Activated T-cell treated with anti-CD3 and anti-CD28 coated beads, Interleukin-2, amount 50 U/mL, for 4 hours (primary cell): ENCODE measurements at regions not wholly inside any gene's neighbourhood (a gene's known extent, or its start where the extent isn't known, plus 50 kb on each side); places are given as distances from the start of the nearest gene placed in this dataset.
"Not testable (repeated sequence)": the region's sequence is repeated elsewhere in the genome, so short reads cannot be mapped to it uniquely, and the experiment has no call there.

ENCODE experiments used
- ATAC-seq, 2 donors: fragments of 200-7000 bp; cut with Tn5 transposase; one replicate each; pipeline ENCODE4 v1.10.0; 2021
- DNase-seq: peaks from one replicate; pipeline ENCODE4 v3.0.0-alpha.2; 2020
- H3K27me3 Mint-ChIP-seq: one replicate; pipeline ENCODE4 v1.8.0; 2021; ENCODE audit warnings: low read depth, mixed read lengths
- H3K36me3 Mint-ChIP-seq: one replicate; pipeline ENCODE4 v1.8.0; 2022; ENCODE audit warnings: mixed read lengths; ENCODE audit not compliant: insufficient read depth
- H3K4me1 Mint-ChIP-seq: one replicate; pipeline ENCODE4 v1.8.0; 2021; ENCODE audit warnings: low read depth, mixed read lengths
- H3K4me3 Mint-ChIP-seq: one replicate; pipeline ENCODE4 v1.8.0; 2021; ENCODE audit warnings: mild to moderate bottlenecking, moderate library complexity, mixed read lengths
- H3K9me3 Mint-ChIP-seq: one replicate; pipeline ENCODE4 v1.8.0; 2021; ENCODE audit warnings: mixed read lengths

GRCh38 chr22:27605390-27605789 is 196.2 kb downstream of the MN1 start:
- Mint-ChIP-seq H3K4me3 (no peak overlapping the region), H3K27me3 (peaks cover 2% of the 10 kb centered on the region), H3K4me1 (no peaks in the 10 kb centered on the region), H3K36me3 (no peaks in the 10 kb centered on the region), H3K9me3 (no peaks in the 10 kb centered on the region)
- no peak for DNase-seq
- no peak for ATAC-seq

DNA sequence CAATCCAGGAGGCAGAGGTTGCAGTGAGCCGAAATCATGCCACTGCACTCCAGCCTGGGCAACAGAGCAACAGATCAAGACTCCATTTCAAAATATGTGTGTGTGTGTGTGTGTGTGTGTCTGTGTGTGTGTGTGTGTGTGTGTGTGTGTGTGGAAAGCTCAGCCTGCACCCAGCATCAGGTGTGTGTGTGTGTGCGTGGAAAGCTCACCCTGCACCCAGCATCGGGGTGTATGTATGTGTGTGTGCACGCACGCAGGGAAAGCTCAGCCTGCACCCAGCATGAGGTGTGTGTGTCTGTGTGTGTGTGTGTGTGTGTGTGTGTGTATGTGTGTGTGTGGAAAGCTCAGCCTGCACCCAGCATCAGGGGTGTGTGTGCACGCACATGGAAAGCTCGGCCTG is 193.8 kb downstream of the MN1 start:
- not testable (repeated sequence) for H3K4me1 Mint-ChIP-seq, H3K27me3 Mint-ChIP-seq, DNase-seq, H3K9me3 Mint-ChIP-seq, H3K4me3 Mint-ChIP-seq, ATAC-seq, H3K36me3 Mint-ChIP-seq

GRCh38 chr22:27609451-27609888 is 192.1 kb downstream of the MN1 start:
- no peak overlapping the region for H3K4me3 Mint-ChIP-seq
- ATAC-seq, result no peak
- DNase-seq, result no peak
- H3K36me3 Mint-ChIP-seq, result no peaks in the 10 kb centered on the region
- H3K4me1 Mint-ChIP-seq, result no peaks in the 10 kb centered on the region
- H3K27me3 Mint-ChIP-seq, result peaks cover 15% of the 10 kb centered on the region
- H3K9me3 Mint-ChIP-seq, result no peaks in the 10 kb centered on the region

DNA sequence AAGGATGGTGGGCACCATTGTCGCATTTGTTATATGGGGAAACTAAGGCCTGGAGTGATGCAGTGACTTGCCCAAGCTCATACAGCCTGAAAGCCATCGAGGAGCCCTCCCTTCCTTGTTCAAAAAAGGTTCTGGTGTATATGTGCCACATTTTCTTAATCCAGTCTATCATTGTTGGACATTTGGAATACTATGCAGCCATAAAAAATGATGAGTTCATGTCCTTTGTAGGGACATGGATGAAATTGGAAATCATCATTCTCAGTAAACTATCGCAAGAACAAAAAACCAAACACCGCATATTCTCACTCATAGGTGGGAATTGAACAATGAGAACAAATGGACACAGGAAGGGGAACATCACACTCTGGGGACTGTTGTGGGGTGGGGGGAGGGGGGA is 191.4 kb downstream of the MN1 start:
- not testable (repeated sequence) for H3K9me3 Mint-ChIP-seq, H3K4me1 Mint-ChIP-seq, DNase-seq, ATAC-seq, H3K4me3 Mint-ChIP-seq, H3K36me3 Mint-ChIP-seq
- peaks cover 20% of the 10 kb centered on the region for H3K27me3 Mint-ChIP-seq

GRCh38 chr22:27610863-27611786 is 190.4 kb downstream of the MN1 start:
- Mint-ChIP-seq H3K4me3 (no peak overlapping the region), H3K27me3 (peaks cover 27% of the 10 kb centered on the region), H3K9me3 (no peaks in the 10 kb centered on the region), H3K4me1 (no peaks in the 10 kb centered on the region), H3K36me3 (no peaks in the 10 kb centered on the region)
- ATAC-seq (no peak), DNase-seq (no peak)

DNA sequence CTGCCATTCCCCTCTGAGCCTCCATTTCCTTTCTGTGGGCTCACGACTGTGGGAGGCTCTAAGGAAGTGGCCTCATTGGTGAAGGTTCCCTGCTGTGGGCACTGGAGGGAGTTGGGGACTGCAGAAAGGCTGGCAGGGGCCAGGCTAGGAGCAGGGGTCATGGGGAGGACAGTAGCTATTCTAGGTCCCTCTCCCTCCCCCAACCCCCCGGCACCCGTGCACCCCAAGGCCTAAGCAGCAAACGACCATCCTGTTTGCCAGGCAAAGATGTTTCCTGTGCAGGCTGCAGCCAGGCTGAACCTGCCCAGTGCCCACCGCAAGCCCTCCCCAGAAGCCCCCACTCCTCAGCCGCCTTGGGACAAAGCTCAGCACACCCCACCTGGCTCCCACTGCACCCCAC is 189.4 kb downstream of the MN1 start:
- Mint-ChIP-seq H3K36me3 (no peaks in the 10 kb centered on the region), H3K4me3 (no peak overlapping the region), H3K4me1 (no peaks in the 10 kb centered on the region), H3K9me3 (no peaks in the 10 kb centered on the region), H3K27me3 (peaks cover 28% of the 10 kb centered on the region)
- ATAC-seq (no peak), DNase-seq (no peak)

GRCh38 chr22:27613099-27614005 is 188.2 kb downstream of the MN1 start:
- Mint-ChIP-seq H3K27me3 (peaks cover 32% of the 10 kb centered on the region), H3K36me3 (no peaks in the 10 kb centered on the region), H3K9me3 (no peaks in the 10 kb centered on the region), H3K4me3 (no peak overlapping the region), H3K4me1 (no peaks in the 10 kb centered on the region)
- ATAC-seq (no peak), DNase-seq (no peak)

DNA sequence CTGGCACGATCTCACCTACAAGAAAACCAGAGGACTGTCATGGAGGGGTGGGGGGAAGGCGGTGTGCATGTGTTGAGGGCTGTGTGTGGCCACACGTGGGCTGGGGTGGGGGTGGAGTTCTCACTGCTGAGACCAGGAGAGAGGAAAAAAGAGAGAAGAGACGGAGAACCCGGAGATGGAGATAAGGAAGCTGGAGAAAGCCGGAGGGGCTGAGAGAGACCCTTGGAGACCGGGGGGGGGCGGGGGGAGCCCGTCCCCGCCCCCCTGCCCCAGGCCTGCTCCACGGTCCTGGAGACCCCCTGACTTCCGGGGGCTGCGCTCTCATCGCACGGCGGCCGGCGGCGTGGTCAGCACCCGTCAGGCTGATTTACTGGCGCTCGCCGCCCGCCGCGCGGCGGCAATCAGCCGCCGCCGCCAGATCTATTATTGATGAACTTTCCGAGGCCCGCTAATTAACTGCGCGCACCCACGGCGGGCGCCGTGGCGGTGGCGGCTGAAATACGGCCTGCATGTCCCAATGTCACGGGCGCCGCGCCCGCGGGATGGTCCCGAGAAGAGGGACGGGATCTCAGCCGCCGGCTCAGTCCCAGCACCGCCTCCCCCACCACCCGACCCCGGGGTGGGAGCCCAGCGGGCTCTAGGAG is 187.4 kb downstream of the MN1 start:
- Mint-ChIP-seq H3K9me3 (no peaks in the 10 kb centered on the region), H3K36me3 (no peaks in the 10 kb centered on the region)
- ATAC-seq, result no peak

GRCh38 chr22:27614650-27615007 is 186.9 kb downstream of the MN1 start:
- no peak for DNase-seq
- no peaks in the 10 kb centered on the region for H3K9me3 Mint-ChIP-seq
- no peak overlapping the region for H3K4me3 Mint-ChIP-seq
- no peak for ATAC-seq
- H3K27me3 Mint-ChIP-seq, result peaks cover 32% of the 10 kb centered on the region
- H3K36me3 Mint-ChIP-seq, result no peaks in the 10 kb centered on the region
- no peaks in the 10 kb centered on the region for H3K4me1 Mint-ChIP-seq

More for the DNA sequence above, 187.4 kb downstream of the MN1 start:
- Mint-ChIP-seq H3K4me3 (no peak overlapping the region), H3K27me3 (peaks cover 32% of the 10 kb centered on the region), H3K4me1 (no peaks in the 10 kb centered on the region)
- DNase-seq, result no peak

DNA sequence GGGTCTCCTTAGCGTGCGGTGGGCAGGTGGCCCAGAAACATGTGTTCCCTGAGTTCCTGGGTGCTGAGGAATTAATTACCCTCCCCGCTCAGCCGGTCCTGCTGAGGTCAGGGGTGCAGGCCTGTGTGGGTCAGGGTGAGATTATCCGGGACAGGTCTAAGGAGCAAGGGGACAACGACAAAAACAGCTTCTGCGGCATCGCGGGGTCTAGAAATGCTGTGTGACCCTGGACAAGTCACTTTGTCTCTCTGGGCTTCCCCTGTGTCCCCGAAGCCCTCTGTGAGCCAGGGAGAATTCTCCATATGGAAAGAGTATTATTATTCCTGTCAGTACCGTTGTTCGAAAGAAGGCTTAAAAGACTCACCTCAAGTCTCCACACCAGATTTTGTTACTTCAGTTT is 186.1 kb downstream of the MN1 start:
- Mint-ChIP-seq H3K9me3 (no peaks in the 10 kb centered on the region), H3K36me3 (no peaks in the 10 kb centered on the region), H3K4me1 (no peaks in the 10 kb centered on the region), H3K4me3 (no peak overlapping the region), H3K27me3 (peaks cover 32% of the 10 kb centered on the region)
- DNase-seq (no peak), ATAC-seq (no peak)

- no peaks in the 10 kb centered on the region for H3K36me3 Mint-ChIP-seq
- DNase-seq (no peak), ATAC-seq (no peak)
- H3K4me3 Mint-ChIP-seq, result no peak overlapping the region
- H3K4me1 Mint-ChIP-seq, result no peaks in the 10 kb centered on the region
- peaks cover 32% of the 10 kb centered on the region for H3K27me3 Mint-ChIP-seq
- no peaks in the 10 kb centered on the region for H3K9me3 Mint-ChIP-seq
Observed at GRCh38 chr22:27616033-27616432, 185.5 kb downstream of the MN1 start.

DNA sequence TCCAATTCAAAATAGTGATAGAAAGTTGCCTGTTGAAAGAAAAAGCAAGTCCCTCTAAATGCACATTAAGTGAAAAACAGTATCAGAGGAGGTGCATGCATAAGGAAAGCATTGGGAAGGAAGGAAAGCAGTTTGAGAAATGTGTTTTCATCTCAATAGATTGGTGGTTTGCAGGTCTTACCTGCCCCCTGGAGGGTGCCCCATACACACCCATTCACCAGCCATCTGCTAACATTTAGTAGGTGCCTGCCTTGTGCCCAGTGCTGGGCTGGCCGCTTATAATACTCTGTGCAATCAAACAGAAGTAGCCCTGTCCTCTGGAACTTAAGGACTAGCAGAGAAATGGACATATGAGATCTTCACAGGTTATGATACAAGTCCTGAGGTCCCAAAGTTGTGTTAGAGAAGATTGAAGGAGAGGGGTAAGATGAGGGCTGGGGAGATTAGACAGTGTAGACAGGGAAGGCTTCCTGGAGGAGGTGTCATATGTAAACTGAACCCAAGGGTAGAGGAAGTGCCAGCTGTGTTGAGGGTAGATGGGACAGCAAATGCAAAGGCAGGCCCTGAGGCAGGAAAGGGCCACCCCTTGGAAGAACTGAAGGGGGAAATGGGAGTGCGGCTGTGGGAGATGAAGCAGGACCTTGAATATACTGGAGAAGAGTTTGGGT is 184.2 kb downstream of the MN1 start:
- H3K36me3 Mint-ChIP-seq, result no peaks in the 10 kb centered on the region
- DNase-seq (no peak), ATAC-seq (no peak)
- no peaks in the 10 kb centered on the region for H3K4me1 Mint-ChIP-seq
- no peak overlapping the region for H3K4me3 Mint-ChIP-seq
- no peaks in the 10 kb centered on the region for H3K9me3 Mint-ChIP-seq
- peaks cover 29% of the 10 kb centered on the region for H3K27me3 Mint-ChIP-seq

- H3K4me1 Mint-ChIP-seq, result no peaks in the 10 kb centered on the region
- H3K9me3 Mint-ChIP-seq, result no peaks in the 10 kb centered on the region
- ATAC-seq (no peak), DNase-seq (no peak)
- H3K4me3 Mint-ChIP-seq, result no peak overlapping the region
- peaks cover 8% of the 10 kb centered on the region for H3K27me3 Mint-ChIP-seq
- H3K36me3 Mint-ChIP-seq, result no peaks in the 10 kb centered on the region
Observed at GRCh38 chr22:27620367-27621154, 181.0 kb downstream of the MN1 start.
